Ishikawa (cell line): ENCODE measurements at regions not wholly inside any gene's neighbourhood (a gene's known extent, or its start where the extent isn't known, plus 50 kb on each side); places are given as distances from the start of the nearest gene placed in this dataset.

Experiments used
- CEBPB ChIP-seq: IDR thresholded peaks from 2 replicates; pipeline ENCODE4 v1.6.1; 2012
- CREB1 ChIP-seq: IDR thresholded peaks from 2 replicates; pipeline ENCODE4 v1.6.1; 2012; ENCODE audit warnings: low read depth
- EGR1 ChIP-seq: IDR thresholded peaks from 2 replicates; pipeline ENCODE4 v1.6.1; 2012
- EP300 ChIP-seq: IDR thresholded peaks from 2 replicates; pipeline ENCODE4 v1.6.1; 2012; ENCODE audit warnings: borderline replicate concordance
- FOXM1 ChIP-seq: IDR thresholded peaks from 2 replicates; pipeline ENCODE4 v1.6.1; 2012; ENCODE audit warnings: low read depth, borderline replicate concordance
- NFIC ChIP-seq: IDR thresholded peaks from 2 replicates; pipeline ENCODE4 v1.6.1; 2012
- RAD21 ChIP-seq: IDR thresholded peaks from 2 replicates; pipeline ENCODE4 v1.6.1; 2012; ENCODE audit warnings: low read depth
- TAF1 ChIP-seq: IDR thresholded peaks from 2 replicates; pipeline ENCODE4 v1.6.1; 2012; ENCODE audit warnings: low read depth, mild to moderate bottlenecking
- TCF12 ChIP-seq: IDR thresholded peaks from 2 replicates; pipeline ENCODE4 v1.6.1; 2012; ENCODE audit warnings: low read depth
- TEAD4 ChIP-seq: IDR thresholded peaks from 2 replicates; pipeline ENCODE4 v1.6.1; 2012
- YY1 ChIP-seq: IDR thresholded peaks from 2 replicates; pipeline ENCODE4 v1.6.1; 2012; ENCODE audit warnings: low read depth
- ZBTB7A ChIP-seq: IDR thresholded peaks from 2 replicates; pipeline ENCODE4 v1.6.1; 2012; ENCODE audit warnings: low read depth
- TF ChIP-seq, protein P1 (sequence below): IDR thresholded peaks from 2 replicates; pipeline ENCODE4 v1.6.1; 2012
- TF ChIP-seq, protein P2 (sequence below): IDR thresholded peaks from 2 replicates; pipeline ENCODE4 v1.6.1; 2012; ENCODE audit warnings: low read depth, mild to moderate bottlenecking
- TF ChIP-seq, protein P3 (sequence below): IDR thresholded peaks from 2 replicates; pipeline ENCODE4 v1.6.1; 2012

DNA sequence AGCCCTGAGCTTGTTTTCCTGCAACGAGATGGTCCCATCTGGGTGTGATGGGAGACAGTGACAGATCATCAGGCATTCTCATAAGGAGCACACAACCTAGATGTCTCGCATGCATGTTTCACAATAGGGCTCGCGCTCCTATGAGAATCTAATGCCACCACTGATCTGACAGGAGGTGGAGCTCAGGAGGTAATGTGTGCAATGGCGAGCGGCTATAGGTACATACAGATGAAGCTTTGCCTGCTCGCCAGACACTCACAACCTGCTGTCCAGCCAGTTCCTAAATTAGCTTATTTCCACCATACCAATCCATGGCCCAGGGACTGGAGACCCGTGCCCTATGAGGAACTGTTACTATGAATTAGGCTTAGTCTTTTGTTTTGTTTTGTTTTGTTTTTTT, 55.3 kb upstream of the SLC30A5 start:
- TF ChIP-seq, protein P1, sequence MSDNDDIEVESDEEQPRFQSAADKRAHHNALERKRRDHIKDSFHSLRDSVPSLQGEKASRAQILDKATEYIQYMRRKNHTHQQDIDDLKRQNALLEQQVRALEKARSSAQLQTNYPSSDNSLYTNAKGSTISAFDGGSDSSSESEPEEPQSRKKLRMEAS = no peak
- TF ChIP-seq TAF1 (no peak), RAD21 (no peak), YY1 (no peak), CREB1 (no peak), TCF12 (no peak), TEAD4 (no peak), ZBTB7A (no peak), FOXM1 (no peak), EP300 (no peak), EGR1 (no peak)
- TF ChIP-seq, protein P2, sequence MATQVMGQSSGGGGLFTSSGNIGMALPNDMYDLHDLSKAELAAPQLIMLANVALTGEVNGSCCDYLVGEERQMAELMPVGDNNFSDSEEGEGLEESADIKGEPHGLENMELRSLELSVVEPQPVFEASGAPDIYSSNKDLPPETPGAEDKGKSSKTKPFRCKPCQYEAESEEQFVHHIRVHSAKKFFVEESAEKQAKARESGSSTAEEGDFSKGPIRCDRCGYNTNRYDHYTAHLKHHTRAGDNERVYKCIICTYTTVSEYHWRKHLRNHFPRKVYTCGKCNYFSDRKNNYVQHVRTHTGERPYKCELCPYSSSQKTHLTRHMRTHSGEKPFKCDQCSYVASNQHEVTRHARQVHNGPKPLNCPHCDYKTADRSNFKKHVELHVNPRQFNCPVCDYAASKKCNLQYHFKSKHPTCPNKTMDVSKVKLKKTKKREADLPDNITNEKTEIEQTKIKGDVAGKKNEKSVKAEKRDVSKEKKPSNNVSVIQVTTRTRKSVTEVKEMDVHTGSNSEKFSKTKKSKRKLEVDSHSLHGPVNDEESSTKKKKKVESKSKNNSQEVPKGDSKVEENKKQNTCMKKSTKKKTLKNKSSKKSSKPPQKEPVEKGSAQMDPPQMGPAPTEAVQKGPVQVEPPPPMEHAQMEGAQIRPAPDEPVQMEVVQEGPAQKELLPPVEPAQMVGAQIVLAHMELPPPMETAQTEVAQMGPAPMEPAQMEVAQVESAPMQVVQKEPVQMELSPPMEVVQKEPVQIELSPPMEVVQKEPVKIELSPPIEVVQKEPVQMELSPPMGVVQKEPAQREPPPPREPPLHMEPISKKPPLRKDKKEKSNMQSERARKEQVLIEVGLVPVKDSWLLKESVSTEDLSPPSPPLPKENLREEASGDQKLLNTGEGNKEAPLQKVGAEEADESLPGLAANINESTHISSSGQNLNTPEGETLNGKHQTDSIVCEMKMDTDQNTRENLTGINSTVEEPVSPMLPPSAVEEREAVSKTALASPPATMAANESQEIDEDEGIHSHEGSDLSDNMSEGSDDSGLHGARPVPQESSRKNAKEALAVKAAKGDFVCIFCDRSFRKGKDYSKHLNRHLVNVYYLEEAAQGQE = no peak
- TF ChIP-seq, protein P3, sequence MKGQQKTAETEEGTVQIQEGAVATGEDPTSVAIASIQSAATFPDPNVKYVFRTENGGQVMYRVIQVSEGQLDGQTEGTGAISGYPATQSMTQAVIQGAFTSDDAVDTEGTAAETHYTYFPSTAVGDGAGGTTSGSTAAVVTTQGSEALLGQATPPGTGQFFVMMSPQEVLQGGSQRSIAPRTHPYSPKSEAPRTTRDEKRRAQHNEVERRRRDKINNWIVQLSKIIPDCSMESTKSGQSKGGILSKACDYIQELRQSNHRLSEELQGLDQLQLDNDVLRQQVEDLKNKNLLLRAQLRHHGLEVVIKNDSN = no peak

DNA sequence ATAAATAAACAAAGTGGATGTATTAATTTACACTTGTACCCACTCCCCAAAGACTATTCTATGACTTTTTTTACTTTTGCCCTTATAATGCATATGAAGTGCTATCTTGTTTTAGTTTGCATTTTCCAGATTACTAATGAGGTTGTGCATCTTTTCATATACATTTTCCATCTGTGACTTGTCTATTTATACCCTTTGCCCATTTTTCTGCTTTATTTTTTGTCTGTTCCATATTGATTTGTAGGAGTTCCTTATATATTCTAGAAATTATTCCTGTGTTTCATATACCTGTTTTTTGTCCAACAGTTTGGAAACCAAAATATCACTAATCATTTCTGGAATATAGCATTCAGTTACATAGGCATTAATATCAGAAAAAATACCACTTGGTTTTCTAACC, 54.0 kb upstream of the SLC30A5 start:
- TF ChIP-seq NFIC = no peak
- TF ChIP-seq, protein P3 = no peak
- TF ChIP-seq, protein P1 = no peak
- no peak for TF ChIP-seq EP300
- TF ChIP-seq TEAD4 = no peak
- TF ChIP-seq FOXM1 = no peak
- no peak for TF ChIP-seq EGR1
- no peak for TF ChIP-seq RAD21
- no peak for TF ChIP-seq YY1
- no peak for TF ChIP-seq TAF1
- no peak for TF ChIP-seq CEBPB
- TF ChIP-seq ZBTB7A = no peak
- TF ChIP-seq, protein P2 = no peak
- TF ChIP-seq TCF12 = no peak
- TF ChIP-seq CREB1 = no peak

DNA sequence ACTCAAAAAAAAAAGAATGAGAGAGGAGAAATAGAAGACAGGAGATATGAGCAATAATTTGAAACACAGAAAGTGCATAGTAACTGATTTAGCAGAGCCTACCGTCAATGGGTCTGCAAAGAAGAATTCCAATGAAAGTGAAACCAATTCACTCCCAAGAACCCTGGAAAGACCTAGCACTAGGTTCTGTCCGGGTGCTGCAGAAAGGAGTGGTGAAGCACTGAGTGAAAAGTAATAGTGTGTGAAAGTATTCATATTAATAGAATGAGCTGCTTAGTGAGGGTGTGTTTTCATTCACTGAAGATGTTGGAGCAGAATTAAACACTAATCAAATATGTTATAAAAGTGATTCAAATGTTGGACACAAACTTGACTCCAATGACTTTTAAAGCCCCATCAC, 51.3 kb upstream of the SLC30A5 start:
- TF ChIP-seq CEBPB = no peak
- TF ChIP-seq FOXM1 = no peak
- TF ChIP-seq YY1 = no peak
- no peak for TF ChIP-seq NFIC
- TF ChIP-seq TEAD4 = no peak
- TF ChIP-seq CREB1 = no peak
- no peak for TF ChIP-seq EGR1
- no peak for TF ChIP-seq RAD21
- TF ChIP-seq, protein P3 = no peak
- TF ChIP-seq EP300 = no peak
- TF ChIP-seq, protein P1 = no peak

DNA sequence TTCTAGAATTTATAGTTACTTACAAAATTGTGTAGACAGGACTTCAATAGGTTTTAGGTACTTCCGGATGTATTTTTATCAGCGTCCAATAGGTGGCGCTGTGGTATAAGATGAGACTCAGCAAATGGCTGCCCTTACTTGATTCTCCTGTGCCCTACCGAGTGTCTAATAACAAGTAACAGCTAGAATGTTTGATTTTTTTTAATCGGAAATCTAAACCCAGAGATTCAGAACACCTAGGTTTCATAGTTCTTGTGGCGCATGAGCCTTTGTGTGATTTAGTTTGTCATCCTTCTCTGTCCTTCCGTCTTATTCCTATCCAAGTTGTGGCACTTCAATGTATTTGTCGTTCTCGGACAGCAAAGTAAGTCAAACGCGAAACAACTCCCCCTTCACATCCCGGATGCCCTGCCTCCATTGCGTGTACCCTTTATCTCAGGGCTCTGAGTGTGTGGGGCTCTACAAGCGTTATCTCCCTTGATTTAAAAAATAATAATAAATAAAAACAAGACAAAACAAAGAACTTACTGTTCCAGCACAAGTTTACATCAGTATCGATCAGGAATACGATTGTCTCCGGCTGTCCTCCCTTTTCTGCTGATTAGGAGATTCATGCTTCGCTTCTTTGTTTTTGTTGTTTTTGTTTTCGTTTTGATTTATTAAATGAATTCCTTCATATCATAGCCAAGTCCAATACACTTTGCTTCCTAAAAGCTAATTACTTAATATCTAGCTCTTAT, 50.7 kb upstream of the SLC30A5 start:
- TF ChIP-seq YY1 (peak; percentile 86), RAD21 (peak; percentile 89), CREB1 (no peak), TEAD4 (no peak)

DNA sequence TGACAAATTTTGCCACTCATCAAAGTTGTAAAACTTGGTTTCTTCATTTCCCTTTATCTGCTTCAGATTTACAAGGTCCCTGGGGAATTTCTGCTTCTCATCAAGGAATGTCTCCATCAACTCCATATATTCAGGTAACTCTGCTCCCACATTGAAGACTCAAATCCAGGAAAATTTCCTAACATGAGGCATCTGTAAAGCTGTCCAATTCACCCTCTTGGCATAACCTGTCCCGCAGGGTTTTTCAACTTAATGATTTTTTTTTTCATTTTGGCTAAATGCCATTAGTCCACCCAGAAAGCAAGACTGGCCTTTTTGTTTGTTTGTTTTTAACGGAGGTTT, 50.2 kb upstream of the SLC30A5 start:
- TF ChIP-seq TAF1 = no peak
- TF ChIP-seq NFIC = peak; percentile 32; the same call in 1 of the 2 replicates
